SIG-M5 (cell line): ENCODE measurements at regions not wholly inside any gene's neighbourhood (a gene's known extent, or its start where the extent isn't known, plus 50 kb on each side); places are given as distances from the start of the nearest gene placed in this dataset.

Source experiments
- DNase-seq: peaks from one replicate; lab custom pipeline; 2025; lab: John Stamatoyannopoulos, UW

DNA sequence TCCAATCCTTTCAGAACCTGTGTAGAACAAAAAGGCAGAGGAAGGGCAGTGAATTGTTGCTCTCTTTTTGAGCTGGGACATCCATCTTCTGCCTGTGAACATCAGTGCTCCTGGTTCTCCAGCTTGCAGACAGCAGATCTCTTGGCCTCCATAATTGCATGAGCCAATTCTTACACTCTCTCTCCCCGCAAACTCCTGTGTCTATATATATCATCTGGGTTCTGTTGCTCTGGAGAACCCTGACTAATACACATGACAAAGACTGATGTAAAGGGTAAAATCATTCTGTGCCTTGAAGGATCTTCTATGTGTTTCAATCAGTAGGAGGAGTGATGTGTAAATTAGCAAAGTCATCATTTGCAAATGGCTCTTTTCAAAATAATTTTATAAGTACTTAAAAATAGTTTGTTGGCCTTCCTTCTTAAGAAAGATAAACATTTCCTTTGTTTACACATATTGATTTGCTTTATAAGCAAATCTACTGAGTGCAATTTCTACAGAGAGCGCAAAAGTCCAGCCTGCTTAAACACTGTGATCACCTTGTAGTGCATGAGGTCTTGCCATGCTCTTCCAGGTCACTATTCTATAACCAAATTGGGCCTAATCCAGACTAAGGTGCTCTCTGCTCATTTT lies 154.9 kb upstream of the ANKRD28 start:
- no peak for DNase-seq

DNA sequence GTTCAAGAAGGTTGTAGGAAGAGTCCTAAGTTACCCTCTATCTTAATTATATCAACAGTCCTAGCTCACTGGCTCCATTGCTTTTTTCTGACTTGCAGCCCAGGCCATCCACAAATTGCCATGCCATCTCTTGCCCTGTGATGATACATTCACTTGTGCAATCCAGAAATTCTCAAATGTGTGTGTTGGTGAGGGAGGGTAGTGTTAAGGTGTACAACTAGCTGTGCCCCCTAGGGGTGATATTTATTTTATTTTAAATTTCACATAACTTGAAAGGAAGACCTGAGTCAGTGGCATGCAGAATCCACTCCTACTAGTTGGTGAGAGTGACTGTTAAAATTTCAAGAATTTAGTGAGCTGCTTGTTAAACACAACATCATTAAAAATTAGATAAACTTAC lies 156.1 kb upstream of the ANKRD28 start:
- no peak for DNase-seq

DNA sequence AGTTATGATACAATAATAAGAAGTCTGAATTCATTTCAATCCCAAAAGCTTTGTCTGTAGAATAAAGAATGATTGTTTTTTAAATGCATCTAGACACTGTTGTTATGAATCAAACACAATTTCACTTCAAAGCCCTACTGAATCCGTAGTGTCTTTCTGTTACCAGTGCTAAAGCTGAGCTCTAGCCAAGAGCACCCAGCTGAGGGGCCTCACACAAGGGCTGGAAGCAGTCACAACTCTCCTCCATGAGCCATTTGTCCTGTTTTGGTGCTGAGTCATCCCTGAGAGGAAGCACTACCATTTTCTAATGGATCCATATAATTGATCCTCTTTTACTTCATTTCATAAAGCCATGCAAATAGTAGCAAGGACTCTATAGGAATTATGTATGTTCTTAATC lies 158.2 kb upstream of the ANKRD28 start:
- no peak for DNase-seq

DNA sequence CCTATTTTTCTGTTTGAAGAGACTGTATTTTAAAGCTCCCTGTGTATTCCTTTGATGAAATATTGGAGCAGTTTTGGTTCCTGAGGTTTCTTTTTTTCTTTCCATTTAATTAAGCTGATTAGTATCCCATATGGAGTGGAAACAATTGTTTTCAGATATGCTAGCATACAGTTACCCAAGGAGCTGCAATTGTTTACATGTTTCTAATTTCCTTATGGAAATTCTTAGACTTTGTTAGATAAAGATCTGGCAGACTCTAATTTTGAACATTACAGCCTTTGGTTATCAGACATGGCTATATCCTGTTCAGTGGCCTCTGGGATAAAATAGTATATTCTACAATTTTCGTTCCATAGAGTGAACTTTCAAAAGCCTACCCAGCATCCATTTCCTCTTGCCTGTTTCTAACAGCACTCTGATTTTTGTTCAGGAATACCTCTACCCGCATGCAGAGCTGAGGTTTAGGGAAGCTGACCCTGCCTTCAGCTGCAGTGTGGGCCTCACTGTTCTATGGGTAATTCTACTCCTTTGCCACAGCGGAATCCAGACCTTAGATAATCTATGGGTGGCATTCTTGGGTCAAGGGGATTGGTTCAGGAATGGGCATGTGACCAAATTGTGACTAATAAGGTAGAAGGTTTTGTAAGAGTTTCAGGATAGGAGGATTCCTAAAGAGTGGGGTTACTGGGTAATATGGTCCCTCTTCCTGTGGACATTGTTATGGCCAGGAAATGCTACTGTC lies 161.1 kb upstream of the ANKRD28 start:
- DNase-seq, result no peak

DNA sequence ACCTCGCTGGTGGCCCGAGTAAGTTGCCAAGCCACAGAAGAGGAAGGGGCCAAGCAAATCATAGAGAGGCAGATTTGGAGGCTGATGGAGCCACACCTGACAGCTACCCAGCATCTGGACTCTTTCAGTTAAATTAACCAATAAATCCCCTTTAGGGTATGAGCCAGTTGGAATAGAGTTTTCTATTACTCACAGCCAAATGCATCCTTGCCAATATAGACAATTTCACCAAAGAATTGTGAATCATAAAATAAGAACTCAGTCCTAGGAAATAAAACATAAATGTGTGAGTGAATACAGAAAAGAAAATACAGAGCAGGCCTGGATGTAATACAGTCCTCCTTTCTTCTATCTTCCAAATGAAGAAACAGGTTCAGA lies 161.6 kb upstream of the ANKRD28 start:
- DNase-seq, result no peak

DNA sequence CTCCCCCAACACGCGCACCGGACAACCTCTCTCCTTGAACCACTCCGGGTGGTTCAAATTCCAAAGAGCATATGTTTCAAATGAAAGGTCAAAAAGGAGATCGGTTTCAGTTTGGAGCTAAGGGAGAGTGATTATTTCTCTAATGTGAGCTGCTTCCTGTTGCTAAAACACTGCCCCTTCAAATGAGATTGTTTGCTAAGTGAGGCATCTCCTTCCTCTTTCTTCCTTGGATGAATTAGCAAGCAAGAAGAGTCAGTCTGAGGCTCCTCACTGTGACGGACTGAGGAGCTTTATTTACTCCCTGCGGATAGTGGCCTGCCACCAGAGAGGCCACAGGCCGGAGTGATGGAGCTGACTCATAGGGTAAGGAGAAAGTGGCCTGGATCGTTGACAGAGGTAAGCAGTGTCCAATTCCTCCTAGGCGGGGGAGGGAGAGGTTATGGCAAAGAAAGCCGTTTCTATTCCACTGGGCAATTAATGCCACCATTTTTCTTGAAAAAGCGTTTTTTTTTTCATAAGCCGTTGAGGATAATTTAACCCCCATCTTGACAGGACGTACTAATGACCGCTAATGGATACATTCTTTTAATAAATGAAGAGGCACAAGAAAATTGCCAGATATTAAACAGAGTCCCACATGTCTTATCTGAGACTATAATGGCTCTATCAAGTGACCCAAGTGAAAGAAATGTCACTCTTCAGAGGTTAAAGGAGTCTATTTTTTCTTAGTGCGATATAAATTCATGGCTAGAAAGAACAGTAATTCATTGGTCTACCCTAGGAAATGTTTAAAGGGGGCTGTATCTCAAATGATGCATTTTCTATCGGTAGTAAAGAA lies 167.0 kb upstream of the ANKRD28 start:
- DNase-seq, result no peak

DNA sequence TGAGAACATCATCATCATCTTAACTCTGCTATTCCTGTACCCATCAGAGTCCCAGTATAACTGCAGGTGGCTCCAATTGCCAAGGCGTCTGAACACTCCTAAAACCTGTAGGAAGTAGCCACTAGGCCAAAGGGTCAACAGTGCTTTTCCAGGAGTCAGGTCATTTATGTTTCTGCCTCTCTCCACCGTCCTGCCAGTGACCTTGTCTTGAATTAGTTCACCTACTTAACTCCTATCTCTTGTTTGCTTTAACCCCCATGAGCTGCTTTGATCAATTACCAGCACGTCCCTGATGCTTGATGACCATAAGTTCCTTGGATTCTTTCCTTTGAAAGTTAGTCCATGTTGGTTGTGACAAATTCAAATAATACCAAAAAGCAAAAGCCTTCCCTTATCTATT lies 169.8 kb upstream of the ANKRD28 start:
- DNase-seq, result no peak

DNA sequence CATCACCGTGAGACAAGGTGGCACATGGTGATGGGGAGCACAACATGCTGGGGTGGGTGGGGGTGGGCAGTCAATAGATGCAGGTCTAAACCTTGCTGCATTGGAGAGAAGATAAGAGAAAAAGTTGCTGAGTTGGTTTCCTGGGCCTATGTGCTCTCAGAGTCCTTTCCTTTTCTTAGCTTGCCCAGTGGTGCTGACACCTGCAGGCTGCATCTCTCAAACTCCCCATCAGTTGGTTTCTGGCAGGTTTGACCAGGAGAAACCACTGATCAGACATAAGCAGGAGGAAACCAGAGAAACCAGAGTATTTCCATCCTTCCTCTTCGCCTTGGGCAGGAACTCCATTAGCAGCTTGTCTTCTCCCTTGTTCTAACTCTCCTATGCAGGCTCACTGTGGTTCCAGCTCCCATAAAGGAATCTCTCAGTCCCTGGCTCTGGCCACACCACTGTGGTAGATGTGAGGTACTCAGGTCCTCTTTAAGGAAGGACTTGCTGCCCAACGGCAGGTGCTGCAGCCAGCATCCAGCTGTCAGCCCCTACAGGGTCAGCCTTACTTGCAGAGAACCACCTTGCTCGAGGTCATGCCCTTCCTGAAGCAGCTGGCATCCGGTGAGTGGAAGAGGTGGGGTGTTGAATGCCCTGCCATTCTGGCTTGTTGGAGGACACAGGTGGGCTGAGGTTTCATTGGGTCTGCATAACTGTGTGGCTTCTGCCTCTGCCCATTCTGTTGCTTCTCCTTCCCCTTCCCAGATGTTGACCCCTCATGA lies 172.3 kb upstream of the ANKRD28 start:
- DNase-seq, result no peak

DNA sequence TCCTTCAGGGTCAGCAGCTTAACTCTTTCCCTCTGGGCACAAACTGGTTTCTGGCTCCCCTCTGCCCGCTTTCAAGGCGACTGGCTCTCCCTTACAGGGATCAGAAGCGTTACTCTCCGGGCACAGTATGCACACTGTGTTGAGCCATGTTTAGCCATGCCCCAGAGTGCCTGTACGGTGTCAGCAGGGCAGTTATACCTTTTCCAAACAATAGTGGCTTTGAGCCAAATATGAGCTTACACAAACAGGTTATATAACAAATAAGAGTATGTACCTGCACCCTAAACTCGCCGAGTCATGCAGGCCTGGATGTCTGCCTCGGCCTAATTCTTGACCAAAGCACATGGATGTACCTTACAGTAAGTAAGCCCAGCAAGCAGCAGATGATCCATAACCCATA lies 175.6 kb upstream of the ANKRD28 start:
- DNase-seq, result no peak

DNA sequence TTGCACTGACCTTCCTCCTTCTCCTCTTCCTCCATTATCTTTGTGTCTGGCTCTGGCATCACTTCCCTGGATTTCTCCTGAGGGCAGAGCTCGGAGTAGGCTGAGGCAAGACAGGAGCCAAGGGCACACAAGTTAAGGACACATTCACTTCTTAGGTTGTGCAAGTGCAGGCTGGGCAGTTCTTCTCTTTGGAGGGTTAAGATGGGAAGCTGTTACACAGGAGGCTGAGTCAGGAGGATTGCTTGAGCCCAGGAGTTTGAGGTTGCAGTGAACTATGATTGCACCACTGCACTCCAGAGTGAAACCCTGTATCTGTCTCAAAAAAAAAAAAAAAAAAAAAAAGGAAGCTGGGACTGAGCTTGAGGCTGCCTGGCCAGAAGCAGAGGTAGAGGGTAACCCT lies 176.2 kb upstream of the ANKRD28 start:
- DNase-seq, result no peak

DNA sequence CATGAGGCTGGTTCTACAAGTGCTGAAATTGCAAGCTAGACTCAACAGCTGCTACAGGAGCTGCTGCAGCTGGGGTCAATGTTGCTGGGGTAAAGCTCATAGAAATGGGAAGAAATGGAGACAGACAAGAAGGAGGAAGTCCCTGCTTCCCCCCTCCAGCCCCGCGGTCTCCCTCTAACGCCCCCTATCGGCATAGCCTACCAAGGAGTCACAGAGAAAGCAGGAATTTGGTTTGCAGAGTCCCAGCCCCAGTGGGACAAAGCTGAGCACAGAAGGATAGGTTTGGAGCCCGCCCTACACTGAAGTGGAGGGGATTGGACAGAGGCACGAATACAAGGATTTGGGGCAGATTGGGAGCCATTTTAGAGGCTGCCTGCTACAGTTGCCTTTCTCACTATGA lies 176.9 kb upstream of the ANKRD28 start:
- no peak for DNase-seq

DNA sequence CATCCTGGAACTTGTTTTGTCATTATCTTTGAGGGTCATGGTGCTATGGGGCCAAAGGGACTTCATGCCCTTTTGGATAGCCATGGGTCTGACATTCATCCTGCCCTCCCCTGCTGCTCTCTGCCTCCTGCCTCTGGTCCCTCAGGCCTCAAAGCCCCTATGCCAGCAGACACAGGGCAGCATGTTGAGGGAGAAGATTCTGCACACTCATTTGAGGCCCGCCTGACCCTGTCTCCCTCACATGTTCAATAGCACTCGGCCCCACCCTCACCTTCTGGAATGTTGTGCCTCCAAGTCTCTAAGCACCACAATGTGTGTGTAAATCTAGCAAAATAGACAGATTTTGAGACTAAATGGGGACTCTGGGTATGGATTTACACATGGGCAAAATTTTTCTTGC lies 178.7 kb upstream of the ANKRD28 start:
- DNase-seq, result no peak

DNA sequence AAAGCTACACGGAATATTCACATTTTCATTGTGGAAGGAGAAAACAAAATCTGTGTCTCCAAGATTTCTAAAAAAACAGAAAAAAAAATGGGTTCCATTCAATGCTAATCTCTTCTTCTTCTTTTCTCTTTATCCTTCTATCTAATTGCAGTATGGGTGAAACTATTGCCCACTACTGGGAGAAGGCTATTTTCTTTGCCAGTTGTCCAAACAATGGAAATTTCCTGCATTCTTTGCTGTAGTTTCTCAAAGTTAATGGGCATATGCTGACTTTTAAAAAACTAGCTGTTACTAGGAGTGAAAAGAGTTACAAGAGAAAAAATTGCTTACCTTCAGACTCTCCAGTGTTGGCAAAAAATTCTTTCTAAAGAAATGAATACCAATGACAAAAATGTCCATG lies 179.3 kb upstream of the ANKRD28 start:
- DNase-seq, result no peak

DNA sequence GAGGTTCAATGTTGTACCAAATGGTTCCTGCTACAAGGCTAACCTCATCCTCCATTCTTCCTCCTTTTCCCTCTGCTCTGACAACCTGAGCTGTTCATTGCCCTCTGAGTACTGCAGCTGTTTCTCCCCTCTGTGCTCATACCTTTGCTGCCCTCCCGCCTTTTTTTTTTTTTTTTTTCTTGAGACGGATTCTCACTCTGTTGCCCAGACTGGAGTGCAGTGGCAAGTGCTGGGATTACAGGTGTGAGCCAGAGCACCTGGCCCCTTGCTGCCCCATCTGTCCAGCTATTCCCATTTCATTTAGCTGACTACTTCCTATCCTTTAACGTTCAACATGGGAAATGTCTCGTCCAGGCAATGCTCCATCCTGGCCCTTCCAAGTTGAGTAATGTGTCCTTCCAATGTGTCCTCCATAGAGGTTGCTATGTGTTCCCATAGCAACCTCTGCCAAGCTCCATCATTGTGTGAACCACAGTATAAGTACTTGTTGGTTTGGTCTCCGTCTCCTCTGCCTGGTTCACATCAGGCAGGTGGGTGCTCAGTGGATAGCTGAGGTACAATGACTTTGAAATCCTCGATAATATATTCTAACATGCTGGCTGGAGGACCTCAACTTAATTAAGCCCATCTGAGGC lies 179.9 kb upstream of the ANKRD28 start:
- DNase-seq, result no peak

DNA sequence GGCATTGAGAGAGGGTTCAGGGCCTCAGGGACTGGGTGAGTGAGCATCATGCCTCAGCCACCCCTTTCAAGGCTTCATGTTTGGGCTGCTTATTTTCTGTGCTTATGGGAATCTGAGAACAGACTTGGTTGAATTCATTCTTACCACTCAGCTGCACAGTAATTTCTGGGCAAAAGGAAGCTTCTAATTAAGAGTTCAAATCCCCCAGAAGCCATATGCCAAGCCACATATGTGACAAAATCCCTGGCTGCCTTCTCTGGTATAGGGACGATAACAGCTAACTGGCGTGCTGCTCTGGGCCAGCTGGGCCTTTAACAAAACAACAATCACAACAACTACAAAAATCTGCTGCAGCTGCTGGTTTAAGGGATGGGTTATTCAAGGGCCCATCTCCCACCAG lies 181.0 kb upstream of the ANKRD28 start:
- no peak for DNase-seq

DNA sequence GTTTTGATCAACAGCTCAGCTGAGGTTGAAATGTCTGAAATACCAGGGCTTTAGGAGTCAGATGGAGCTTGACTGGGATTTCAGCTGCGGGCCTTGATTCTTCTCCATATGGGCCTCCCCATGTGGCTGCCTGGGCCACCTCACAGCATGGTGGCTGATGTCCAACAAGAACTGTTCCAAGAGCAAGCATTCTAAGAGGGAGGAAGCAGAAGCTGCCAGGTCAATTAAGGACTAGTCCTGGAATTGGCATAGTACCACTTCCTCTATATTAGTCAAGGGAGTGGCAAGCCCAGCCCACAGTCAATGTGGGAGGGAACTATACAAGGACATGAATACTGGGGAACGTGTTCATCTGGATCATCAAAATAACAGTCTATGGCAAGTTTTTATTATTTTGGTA lies 181.7 kb upstream of the ANKRD28 start:
- no peak for DNase-seq

DNA sequence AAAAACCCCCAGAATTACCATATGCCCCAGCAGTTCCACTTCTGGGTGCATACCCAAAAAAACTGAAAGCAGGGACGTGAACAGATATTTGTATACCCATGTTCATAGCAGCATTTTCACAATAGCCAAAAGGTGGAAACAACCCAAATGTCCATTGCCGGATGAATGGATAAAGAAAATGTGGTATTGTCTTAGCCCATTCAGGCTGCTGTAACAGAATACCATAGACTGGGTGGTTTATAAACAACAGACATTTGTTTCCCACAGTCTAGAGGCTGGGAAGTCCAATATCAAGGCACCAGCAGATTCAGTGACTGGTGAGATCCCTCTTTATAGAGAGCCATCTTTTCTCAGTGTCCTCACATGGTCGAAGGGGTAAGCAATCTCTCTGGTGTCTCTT lies 182.1 kb upstream of the ANKRD28 start:
- DNase-seq, result no peak

DNA sequence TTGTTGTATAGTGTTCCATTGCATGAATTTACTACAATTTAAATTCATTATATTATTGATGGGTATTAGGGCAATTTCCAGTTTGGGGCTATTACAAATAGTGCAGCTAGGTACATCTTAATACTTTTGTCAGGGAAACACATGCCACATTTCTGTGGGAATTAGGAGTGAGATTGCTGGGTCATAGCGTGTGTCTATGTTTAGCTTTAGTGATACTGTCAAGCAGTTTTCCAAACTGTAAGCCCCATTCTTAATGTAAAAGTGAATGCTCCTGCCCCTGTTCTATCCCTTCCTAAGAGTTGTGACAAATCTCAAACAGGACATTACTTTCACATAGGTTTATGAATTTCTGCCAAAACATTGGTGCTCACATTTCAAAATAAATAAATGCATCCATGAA lies 184.5 kb upstream of the ANKRD28 start:
- DNase-seq, result no peak

DNA sequence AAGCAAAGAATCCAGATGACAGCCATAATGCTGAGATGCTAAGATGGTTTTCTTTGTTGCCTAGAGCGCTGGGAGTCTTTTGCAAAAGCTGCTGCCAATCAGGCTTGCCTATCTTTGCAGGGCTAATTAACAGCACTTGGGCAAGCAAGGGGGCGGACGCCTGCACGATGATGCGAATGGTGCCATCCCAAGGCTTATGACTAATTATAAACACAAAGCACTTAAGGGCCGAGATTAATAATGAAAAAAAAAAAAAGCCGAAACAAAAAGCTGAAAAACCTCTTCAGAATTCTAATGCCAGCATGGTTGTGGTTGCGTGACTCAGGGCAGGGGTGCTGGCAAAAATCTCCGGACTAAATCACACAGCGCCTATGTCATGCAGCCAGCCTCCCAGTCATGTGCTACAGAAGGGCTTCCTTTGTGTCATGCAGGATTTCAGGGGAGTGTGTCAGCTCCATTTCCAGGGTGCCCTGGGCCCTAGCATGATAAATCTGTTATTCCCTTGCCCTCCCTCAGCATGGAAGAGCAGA lies 185.0 kb upstream of the ANKRD28 start:
- DNase-seq, result no peak

DNA sequence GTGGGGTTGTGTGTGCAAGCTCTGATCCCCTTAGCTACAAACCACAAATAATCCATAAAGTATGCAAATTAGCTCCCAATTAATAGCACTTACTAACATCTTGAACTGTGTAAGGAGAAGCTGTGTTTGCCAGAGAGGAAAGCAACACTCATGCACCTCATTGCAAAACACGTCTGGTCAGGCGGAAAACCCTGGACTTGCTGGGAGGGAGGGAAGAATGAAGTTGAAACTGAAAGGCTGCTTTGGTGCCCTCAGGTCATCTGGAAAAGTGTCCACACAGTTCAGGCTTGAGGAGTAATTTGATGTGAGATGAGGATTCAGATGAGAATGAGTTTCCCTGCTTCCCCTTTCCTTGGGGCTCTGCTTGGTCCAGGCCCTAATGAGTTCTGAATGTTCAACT lies 185.5 kb upstream of the ANKRD28 start:
- no peak for DNase-seq

DNA sequence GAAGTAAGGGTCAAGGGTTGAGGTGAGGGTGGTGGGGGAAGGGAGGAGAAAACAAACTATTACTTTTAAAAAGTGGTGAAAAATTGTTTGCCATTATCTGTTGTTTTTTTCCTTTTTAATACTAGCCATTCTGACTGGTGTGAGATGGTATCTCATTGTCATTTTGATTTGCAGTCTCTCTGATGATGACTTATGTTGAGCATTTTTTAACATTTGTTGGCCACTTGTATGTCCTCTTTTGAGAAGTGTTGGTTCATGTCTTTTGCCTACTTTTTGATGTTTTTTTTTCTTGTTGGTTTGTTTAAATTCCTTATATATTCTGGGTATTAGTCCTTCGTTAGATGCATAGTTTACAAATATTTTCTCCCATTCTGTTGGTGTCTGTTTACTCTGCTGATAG lies 185.9 kb upstream of the ANKRD28 start:
- DNase-seq, result no peak

DNA sequence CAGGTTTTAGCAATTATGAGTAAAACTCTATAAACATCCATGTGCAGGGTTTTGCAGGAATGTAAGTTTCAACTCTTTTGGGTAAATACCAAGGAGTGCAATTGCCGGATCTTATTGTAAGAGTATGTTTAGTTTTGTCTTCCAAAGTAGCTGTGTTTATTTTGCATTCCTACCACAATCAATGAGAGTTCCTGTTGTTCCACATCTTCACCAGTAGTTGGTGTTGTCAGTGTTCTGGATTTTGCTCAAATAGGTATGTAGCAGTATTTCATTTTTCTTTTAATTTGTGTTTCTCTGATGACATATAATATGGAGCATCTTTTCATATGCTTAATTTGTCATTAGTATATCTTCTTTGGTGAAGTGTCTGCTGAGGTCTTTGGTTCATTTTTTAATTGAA lies 185.1 kb upstream of the GALNT15 start:
- DNase-seq, result no peak
